NCI-H748 (cell line): ENCODE measurements at regions not wholly inside any gene's neighbourhood (a gene's known extent, or its start where the extent isn't known, plus 50 kb on each side); places are given as distances from the start of the nearest gene placed in this dataset.
A peak's percentile ranks its signal among the peaks of the same experiment; 100 is the strongest.

Experiments used
- DNase-seq: peaks from one replicate; lab custom pipeline; 2025; ENCODE audit not compliant: unreplicated experiment; lab: John Stamatoyannopoulos, UW

DNA sequence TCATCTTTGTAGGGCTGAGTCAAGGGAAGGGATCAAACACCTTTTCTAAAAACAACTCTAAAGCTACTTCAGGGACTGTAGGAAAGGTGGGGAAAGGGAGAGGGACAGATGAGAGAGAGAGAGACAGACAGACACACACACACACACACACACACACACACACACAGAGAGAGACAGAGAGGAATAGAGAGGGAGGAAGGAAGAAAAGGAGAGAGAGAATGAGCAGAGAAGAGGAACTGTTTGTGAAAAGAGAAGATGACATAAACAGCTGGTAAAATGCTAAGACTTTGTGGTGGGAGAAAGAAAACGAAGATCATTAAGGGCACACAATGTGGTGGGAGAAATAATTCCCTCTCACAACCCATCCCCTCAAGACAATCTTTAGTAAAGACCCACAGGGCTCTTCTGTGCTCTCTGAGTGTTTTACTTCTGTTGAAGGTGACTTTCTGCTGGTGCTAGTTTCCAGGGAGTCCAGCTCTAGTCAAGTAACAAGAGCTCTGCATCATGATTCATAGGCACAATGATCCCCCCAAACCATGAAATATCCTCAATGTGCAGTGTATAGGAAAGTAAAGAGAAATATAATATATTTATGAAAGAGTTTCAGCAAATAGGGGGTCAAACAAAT lies 77.2 kb upstream of the STK17B start:
- DNase-seq: no peak

DNA sequence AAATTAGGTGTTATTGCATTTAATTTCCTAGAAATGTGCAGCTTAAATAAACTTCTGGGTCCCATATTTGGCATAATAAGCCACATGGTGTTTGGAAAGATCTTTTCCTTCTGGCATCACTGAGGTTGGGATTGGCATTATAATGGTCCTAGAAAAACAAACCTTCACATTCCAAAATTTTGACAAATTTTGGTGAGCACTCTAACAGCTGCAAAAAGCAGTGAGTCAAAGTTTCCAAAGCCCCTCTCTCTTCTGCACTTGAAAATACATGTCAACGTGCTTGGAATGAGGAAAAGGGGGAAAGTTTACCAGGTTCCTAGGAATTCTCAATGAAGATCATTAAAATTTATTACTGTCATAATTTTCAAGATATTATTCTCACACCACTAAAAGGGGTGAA lies 77.8 kb upstream of the STK17B start:
- DNase-seq: no peak

DNA sequence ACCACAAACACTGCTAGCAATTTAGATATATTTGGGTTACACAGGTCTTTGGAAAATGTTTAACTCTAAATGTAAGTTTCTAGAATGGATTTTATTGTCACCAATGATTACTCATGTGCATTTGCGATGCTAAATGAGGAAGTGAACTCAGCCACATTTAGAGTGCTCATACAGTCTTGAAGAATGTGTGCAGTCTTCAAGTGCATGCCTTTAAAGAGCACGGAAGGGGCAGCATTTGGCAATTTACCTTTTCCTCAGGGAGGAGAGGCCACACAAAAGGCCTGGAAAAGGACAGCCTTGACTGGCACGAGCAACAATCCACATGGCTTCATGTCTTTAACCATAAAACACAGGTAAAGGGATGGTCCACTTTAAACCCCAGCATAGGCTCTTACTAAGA lies 78.5 kb upstream of the STK17B start:
- no peak for DNase-seq

DNA sequence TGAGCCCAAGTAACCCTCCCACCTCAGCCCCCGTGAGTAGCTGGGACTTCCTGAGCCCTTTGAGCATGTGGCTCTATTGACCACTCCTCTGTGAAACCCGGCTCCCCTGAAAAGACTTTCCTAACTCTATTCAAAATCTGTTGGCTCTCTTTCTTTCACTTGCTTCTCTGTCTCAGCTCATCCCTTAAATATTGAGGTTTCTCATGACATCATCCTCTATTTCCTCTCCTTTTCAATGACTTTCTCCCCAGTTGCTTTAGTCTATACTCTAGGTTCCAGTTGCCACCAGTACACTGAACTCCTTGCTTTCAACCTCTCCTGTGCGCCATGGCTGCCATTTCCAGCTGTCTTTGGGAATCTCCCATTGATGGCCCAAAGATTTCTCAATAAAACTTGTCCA lies 79.8 kb upstream of the STK17B start:
- no peak for DNase-seq

DNA sequence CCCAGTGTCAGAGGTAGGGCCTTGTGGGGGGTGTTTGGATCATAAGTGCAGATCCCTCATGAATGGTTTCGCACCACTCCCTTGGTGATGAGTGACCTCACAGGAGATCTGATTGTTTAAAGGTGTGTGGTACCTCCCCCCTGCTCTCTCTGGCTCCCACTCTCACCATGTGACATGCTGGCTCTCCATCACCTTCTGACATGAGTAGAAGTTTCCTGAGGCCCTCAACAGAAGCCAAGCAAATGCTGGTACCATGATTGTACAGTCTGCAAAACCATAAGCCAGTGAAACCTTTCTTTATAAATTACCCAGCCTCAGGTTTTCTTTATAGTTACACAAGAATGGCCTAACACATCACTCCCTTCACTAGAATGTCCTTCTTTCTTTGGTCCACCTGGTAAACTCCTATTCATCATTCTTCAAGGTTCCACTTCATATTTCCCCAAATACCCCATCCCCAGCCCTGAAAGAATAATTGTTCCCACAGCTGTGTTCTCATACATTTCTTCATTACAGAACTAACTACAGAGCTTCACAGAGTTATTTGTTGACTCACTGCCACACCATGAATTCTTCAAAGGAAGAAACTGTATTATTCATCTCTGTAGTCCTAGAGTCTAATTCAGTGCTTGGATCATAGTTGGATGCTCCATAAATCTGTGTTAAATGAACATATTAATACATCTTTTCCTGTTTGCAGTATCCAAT lies 81.2 kb upstream of the STK17B start:
- no peak for DNase-seq

DNA sequence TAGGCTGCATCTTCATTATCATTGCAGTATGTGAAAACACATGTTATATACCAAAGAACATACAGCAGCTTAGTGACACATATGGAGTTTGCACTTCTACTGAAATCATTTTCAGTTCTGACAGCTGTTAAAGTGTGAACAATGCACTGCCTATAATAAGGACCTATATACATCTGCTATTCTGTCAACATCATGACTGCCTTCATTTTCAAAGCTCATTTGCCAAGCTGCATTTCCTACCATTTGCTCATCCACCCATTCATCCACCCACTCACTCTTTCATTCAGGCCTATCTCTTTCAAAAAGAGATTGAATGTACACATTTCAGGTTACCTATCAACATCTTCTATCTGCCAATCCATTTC lies 81.7 kb upstream of the STK17B start:
- no peak for DNase-seq

DNA sequence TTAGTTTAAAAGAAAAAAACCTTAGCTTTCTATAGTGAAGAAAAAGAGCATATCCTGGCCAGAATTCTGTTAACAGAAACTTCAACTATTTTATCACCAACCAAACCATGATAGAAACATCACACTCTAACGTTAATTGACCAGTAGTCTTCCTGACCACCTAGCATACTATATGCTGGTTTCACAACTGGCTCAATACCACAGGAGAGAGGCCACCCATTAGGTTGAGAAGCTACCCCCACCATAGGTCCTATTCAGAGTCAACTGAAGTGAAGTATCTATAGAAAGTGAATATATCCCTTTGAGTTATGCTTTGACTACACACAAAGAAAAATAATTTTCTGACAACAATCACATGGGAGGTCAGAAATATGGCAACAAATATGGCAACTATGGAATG lies 85.2 kb upstream of the STK17B start:
- DNase-seq: no peak

DNA sequence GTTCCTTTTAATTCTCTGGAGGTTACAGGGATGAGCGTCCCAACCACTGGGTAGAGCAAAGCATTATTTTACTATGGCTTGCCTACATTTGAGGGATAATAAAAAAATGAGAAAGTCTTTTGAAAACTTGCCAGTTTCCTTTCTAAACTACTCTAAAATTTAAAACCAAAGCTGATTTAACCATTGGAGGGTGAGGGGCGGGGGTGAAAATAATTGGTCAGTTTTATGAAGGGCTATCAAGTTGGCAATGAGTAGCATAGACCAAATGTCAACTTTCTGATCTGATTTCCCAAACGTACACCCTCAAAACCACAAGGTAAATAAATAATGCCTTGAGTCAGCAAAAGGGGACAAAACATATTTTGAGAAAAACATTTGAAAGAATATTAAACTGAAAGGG lies 85.7 kb upstream of the STK17B start:
- DNase-seq: no peak

DNA sequence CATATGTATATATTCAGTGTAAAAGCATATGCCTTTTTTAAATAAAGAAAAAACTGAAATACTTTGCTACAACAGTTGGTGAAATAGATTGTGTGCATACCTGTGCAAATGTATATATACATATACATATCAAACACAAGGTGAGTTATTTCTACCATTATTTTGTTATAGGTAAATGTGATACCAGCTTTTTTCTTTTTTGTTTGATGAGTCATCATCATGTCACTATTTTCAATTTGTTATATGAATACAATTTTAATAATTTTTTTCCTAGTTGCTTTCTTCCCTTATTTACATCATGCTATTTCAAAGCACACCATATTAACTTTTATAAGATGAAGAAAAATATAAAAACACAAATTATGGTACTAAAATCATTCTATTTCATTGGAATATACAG lies 87.0 kb upstream of the STK17B start:
- no peak for DNase-seq

DNA sequence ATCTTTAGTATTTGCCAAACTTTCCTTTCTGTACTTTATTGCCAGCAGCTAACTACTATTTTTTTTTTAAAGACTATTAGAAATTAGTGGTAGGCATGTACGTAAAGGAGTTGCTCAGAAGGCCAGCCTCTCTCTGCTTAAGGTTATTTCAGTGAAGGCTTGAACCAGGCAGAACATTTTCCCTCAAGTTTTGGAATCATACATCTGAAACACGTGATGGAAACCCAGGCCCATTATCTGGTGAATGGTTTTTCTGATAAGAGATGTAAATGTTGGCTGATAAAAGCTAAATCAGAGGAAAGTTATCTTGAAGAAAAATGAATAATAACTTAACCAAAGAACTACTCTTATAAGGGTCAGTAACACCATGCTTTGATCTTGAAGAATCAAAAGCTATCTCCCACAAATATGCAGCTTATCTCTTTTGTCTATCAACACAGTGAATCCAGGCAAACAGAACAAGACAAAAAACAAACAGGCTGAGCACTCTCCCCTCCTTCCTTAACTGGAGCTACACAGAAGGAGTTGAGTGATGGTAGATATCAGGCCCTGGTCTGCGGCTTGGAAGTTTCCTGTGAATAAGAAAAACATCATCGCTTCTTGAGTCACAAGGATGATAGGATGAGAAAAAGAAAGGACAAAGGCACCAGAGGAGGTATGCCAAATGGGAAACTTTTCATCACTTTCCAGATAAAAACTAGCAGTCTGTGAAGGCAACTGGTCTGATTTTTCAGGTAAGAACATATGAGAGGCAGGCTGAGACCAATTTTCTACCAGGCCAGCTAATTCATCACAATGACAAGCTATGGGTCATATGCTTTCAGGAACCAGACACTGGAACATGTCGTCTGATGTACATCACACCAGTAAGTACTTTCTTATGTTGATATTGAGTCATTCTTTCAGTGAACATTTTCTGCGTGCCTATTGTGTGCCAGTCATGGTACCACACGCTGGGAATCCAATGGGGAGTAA lies 88.4 kb upstream of the STK17B start:
- no peak for DNase-seq

DNA sequence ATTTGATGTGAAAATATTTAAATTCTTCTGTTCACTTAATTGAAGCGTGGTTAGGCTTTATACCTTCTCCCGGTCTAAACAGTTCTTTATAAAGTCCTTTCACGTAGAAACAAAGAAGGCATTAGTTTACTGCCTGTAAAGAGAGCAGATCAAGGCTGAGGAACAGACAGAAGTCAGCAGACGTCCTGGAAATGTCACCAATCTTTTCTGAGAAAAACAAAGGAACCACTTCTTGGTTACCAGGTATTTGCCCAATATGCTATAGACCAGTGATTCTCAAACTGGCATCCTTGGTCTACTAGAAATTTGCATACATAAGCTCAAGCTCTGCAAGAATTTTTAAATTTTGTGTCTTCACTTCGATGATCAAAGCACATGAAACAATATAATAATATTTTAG lies 89.2 kb upstream of the STK17B start:
- no peak for DNase-seq

DNA sequence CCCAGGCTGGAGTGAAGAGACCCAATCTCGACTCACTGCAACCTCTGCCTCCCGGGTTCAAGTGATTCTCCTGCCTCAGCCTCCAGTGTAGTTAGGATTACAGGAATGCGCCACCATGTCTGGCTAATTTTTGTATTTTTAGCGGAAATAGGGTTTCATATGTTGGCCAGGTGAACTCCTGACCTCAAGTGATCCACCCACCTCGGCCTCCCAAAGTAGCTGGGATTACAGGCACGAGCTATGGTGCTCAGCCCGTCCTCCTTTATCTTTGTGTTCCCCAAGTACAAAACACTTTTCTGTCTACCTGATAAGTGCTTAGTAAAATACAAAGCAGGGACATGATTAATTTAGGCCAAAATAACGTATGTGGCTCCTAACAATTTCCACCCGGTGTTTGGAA lies 91.2 kb upstream of the STK17B start:
- DNase-seq: no peak

DNA sequence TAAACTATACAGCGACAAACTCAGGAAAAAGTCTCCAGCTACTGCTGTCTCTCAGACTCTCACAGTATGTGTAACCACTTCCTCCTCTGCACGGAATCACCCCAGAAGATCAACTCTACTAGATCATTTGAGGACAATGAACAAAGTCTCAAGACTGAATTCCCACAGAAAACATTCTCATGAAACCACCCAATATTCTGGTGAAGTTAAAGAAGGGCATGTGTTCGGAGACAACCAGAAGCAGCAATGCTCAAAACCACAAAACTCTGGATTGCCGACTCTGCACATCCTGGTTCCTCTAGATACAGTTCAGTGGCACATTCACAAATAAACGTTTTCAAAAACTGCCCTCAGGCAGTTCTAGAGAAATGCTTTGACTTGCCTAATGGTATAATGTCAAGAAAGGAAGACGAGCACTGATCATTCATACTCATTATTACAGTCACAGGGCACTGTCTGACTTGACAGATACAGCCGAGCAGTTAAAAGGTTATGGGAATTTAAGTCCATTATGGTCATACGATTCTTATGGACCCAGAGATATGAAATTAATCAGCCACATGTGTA lies 91.9 kb upstream of the STK17B start:
- no peak for DNase-seq

DNA sequence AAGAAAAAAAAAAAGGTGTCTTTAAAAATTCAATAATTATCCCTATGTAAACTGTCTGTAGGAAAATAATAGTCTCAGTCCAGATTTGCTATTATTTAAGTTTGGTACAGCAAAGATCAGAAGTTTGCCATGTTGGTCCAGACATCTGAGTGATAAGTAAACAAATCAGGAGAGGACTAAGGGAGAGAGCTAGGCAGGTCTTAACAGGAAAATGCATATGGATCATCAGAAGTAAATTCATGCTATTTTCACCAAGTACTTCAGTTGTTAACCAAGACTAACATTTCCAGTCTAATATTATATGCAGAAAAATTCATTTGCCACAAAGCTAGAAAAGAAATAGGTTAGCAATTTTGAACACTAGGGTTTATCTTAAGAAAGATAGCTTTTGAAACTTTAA lies 95.0 kb upstream of the STK17B start:
- DNase-seq: no peak

DNA sequence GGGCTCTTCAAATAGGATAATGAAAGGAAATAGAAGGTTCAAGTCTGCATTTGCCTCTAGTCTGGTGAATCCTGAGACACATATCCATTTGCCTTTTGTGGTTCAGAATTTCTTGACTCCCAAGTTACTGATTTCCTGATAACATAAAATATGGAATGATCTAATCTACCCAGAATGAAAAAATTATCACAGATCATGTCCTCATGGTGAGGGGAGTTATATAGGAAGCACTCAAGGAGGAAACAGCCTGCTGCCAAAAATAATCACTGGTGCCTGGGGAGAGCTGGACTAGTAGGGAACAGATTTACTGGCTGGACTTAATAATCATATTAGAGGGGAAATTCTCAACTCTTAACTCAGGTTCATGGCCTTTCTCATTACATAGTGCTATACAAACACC lies 95.5 kb upstream of the STK17B start:
- DNase-seq: no peak

DNA sequence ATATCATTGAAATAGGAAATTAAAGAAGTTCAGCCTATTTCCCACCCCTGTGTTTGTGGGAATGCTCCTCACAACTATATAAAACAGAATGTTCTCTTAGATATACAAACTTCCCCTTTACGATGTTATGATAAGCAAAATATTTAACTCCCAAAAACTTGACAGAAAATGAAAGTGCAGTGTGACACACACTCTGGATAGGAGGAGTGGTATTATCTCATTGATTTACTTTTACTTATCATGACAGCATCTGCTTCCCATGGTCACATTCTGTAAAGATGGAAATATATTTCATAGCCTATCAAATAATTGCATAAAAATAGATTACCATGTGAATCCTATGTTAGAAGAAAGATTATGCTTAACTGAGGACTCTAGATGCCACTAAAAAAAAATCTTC lies 96.6 kb upstream of the STK17B start:
- no peak for DNase-seq

DNA sequence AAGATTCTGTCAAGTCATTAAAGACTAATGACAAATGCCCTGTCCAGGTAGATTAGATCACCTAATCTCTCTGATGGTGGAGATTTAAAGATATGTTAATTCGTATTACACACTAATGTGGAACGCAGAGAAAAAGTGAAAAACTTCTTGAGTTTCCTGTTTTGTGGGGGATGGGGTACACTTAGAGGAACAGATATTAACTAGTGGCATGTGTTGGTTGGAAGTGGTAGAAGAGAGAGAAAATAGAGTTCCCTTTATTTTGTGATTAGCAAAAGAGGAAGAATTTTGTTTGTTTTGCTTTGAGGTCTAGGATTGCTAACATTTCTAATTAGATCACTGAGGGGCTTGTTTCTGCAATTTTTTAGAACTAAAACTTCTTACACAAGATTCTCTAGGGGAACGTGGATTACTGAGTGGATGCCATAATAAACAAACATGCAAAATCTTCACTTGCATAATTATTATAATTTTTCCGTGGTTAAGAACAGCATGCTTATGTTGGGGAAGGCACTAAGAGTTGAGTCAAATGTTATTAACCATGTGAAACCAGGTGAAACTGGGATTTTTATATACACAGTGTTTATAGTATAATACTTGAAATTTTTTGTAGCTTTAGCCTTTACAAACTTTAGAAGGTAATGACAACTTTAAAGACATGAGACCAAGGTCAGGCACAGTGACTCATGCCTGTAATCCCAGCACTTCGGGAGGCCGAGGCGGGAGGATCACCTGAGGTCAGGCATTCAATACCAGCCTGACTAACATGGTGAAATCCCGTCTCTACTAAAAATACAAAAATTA lies 97.4 kb upstream of the STK17B start:
- no peak for DNase-seq

DNA sequence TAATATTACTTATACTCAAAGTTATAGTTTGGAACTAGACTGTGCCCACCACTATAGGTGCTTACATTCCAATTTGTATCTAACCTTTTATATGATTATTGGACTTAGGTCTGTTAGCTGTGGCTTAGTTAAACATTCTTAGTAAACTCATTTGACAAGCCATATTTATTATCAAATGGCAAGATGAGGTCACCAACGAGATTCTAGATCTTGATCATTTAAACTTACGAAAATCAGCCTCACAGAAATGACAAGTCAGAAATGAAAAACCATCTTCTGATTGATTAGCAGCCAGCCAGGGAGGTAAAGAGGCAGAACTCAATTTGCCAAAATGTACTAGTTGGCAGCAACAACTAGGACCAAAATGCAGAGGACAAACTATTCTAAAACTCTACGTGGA lies 100.4 kb upstream of the STK17B start:
- no peak for DNase-seq

DNA sequence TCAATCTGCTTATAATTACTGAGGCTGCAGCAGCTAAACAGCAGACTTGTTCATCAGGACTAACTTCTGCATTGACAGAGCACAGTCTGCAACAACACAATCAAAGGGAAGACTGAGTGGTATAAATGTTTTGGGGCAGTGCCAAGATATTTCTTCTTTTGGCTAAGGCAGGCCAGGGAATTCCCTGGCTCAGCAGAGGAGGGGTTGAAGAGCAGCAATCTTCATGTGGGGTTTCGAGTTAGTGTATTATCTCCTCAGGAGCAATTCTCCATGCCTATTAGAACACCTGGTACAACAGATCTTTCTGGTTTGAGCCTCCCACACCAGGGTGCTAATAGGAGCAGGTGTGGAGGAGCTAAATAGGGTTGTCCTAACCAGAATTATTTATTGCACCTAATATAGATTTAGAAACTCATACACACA lies 103.0 kb upstream of the STK17B start:
- DNase-seq: peak; percentile 77

DNA sequence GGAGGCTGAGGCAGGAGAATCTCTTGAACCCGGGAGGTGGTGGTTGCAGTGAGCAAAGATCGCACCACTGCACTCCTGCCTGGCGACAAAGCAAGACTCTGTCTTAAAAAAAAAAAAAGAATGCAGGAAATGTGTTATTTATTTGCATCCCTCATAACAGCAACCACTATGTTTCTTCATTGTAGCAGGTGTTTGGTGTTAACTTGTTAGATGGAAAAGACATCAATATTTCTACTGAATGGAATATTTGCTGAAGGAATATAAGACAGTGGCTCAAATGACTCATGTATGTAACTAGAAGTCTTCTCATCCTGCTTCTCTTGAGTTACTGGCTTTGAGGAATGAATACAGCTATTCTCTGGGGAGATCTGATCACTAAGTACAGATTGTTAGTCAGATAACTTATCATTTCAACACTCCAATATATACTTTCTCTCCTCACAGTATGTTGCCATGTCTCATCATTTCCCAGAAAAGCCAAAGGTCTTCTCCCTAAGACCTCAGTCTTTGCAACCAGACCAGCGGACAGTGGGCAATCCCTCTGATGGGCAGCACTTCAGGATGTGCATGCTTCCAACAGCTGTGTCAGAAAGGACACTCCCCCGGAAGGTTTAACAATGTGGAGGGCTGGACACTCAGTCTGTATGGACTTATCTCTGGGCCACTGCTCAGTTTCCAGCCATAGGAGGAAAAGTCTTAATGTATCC lies 104.4 kb upstream of the STK17B start:
- DNase-seq: no peak
